Keratinocyte (primary cell): ENCODE measurements at regions not wholly inside any gene's neighbourhood (a gene's known extent, or its start where the extent isn't known, plus 50 kb on each side); places are given as distances from the start of the nearest gene placed in this dataset.

ENCODE experiments used
- CTCF ChIP-seq, 3 experiments: IDR thresholded peaks in 1 of 3; conservative IDR thresholded peaks in 1 of 3; optimal IDR thresholded peaks in 1 of 3; 2 replicates in 2 of 3; 3 replicates in 1 of 3; pipeline versions ENCODE3 to v1.5.1; 2011; ENCODE audit warnings: low read length in 3 of 3, mild to moderate bottlenecking in 3 of 3, moderate library complexity in 2 of 3, control low read depth in 1 of 3, inconsistent platforms in 1 of 3; ENCODE audit not compliant: insufficient read depth in 2 of 3; ENCODE audit errors: extremely low read depth in 1 of 3
- EZH2 ChIP-seq: IDR thresholded peaks from one replicate; pipeline ENCODE4 v1.6.1; 2012; ENCODE audit warnings: inconsistent platforms, mild to moderate bottlenecking, low read length, moderate library complexity

GRCh38 chr3:68210635-68211034 lies 556.2 kb upstream of the SUCLG2 start:
- TF ChIP-seq CTCF (optimal IDR thresholded peaks at IDR 0.05 in 1 of 3, IDR thresholded peaks at IDR 0.05 in 1 of 3, conservative IDR thresholded peaks at IDR 0.05 in 1 of 3; ENCODE audit: extremely low read depth in 1 of 3, insufficient read depth in 2 of 3, low read length in 3 of 3) (no peak), EZH2 (no peak)
